DOHH2 (cell line): ENCODE measurements at regions not wholly inside any gene's neighbourhood (a gene's known extent, or its start where the extent isn't known, plus 50 kb on each side); places are given as distances from the start of the nearest gene placed in this dataset.

Experiments used
- H3F3A ChIP-seq: fragments of 200-600 bp; sonication (generic), shearing (Covaris generic); 2 replicates; pipeline ENCODE4 v1.6.0; 2016; ENCODE audit warnings: antibody characterized with exemption, mild to moderate bottlenecking; ENCODE audit not compliant: control insufficient read depth, insufficient read depth
- H3K27ac ChIP-seq: fragments of 200-600 bp; sonication (generic); 2 replicates; pipeline ENCODE4 v1.5.1; 2014; ENCODE audit warnings: low read depth, mild to moderate bottlenecking, low read length, moderate library complexity
- H3K27me3 ChIP-seq: fragments of 200-600 bp; sonication (generic); 2 replicates; pipeline ENCODE4 v1.6.1; 2014; ENCODE audit warnings: mild to moderate bottlenecking, low read length, mixed read lengths; ENCODE audit not compliant: control insufficient read depth
- H3K36me3 ChIP-seq: fragments of 200-600 bp; sonication (generic); 2 replicates; pipeline ENCODE4 v1.6.1; 2014; ENCODE audit warnings: mild to moderate bottlenecking, low read length, moderate library complexity, mixed read lengths; ENCODE audit not compliant: control insufficient read depth
- H3K4me1 ChIP-seq: fragments of 200-600 bp; sonication (generic); 2 replicates; pipeline ENCODE4 v1.6.1; 2014; ENCODE audit warnings: mild to moderate bottlenecking, low read length, mixed read lengths; ENCODE audit not compliant: control insufficient read depth
- H3K4me2 ChIP-seq: fragments of 200-600 bp; sonication (generic); 2 replicates; pipeline ENCODE4 v1.6.0; 2014; ENCODE audit warnings: mild to moderate bottlenecking, low read length, moderate library complexity
- H3K4me3 ChIP-seq: fragments of 200-600 bp; sonication (generic); 2 replicates; pipeline ENCODE4 v1.5.1; 2014; ENCODE audit warnings: mild to moderate bottlenecking, low read length, mixed read lengths
- H3K79me2 ChIP-seq: fragments of 200-600 bp; sonication (generic); 2 replicates; pipeline ENCODE4 v1.6.1; 2014; ENCODE audit warnings: mild to moderate bottlenecking, low read length, mixed read lengths; ENCODE audit not compliant: control insufficient read depth
- H3K9me2 ChIP-seq: fragments of 200-600 bp; sonication (generic); replicated peaks from 2 replicates; pipeline ENCODE4 v1.6.1; 2014; ENCODE audit warnings: mild to moderate bottlenecking, low read length, mixed read lengths; ENCODE audit not compliant: control insufficient read depth
- H3K9me3 ChIP-seq: fragments of 200-600 bp; sonication (generic); 2 replicates; pipeline ENCODE4 v1.6.1; 2014; ENCODE audit warnings: antibody characterized with exemption, low read length, mixed read lengths; ENCODE audit not compliant: control insufficient read depth, insufficient read depth
- H4K20me1 ChIP-seq: fragments of 200-600 bp; sonication (generic); 2 replicates; pipeline ENCODE4 v1.6.0; 2014; ENCODE audit warnings: low read depth, mild to moderate bottlenecking, antibody characterized with exemption, low read length, moderate library complexity; ENCODE audit not compliant: control insufficient read depth, insufficient read depth
- EZH2phosphoT487 ChIP-seq: fragments of 200-600 bp; sonication (generic); IDR thresholded peaks from 2 replicates; pipeline ENCODE4 v1.6.1; 2017; ENCODE audit warnings: borderline replicate concordance, mild to moderate bottlenecking, antibody characterized with exemption, low read length, moderate library complexity, mixed read lengths
- TF ChIP-seq, protein P1 (sequence below): fragments of 200-600 bp; sonication (generic); IDR thresholded peaks from one replicate; pipeline ENCODE4 v1.5.1; 2014; ENCODE audit warnings: antibody characterized with exemption, mild to moderate bottlenecking, low read depth, low read length; ENCODE audit not compliant: poor library complexity, severe bottlenecking

DNA sequence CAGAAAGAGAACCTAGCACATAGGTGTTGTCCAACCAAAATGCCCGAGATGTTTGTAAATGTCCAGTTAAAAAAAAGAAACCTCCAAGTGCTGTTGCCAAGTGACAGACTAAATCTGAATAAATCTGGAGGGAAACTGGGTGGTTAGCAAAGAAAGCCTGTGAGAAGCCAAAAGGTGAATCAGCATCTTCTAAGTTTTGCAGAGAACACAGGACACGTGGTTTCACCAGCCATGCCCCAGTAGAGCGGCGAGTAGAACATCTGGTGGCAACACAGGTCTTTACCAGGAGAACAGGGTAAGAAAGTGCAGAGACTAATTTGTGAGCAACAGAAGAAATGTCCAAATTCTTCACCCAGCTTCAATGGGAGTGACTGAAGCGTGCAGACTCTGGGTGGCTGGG is 986.0 kb downstream of the ROBO2 start:
- Histone ChIP-seq H3K4me1 (no peaks in the 10 kb centered on the region), H3K4me3 (no peak overlapping the region), H3K4me2 (no peak overlapping the region), H3K9me2 (no peaks in the 10 kb centered on the region), H3K36me3 (no peaks in the 10 kb centered on the region), H3K27me3 (no peaks in the 10 kb centered on the region), H4K20me1 (no peaks in the 10 kb centered on the region), H3K27ac (no peak overlapping the region), H3F3A (no peaks in the 10 kb centered on the region), H3K9me3 (no peaks in the 10 kb centered on the region), H3K79me2 (no peaks in the 10 kb centered on the region)
- TF ChIP-seq, protein P1, sequence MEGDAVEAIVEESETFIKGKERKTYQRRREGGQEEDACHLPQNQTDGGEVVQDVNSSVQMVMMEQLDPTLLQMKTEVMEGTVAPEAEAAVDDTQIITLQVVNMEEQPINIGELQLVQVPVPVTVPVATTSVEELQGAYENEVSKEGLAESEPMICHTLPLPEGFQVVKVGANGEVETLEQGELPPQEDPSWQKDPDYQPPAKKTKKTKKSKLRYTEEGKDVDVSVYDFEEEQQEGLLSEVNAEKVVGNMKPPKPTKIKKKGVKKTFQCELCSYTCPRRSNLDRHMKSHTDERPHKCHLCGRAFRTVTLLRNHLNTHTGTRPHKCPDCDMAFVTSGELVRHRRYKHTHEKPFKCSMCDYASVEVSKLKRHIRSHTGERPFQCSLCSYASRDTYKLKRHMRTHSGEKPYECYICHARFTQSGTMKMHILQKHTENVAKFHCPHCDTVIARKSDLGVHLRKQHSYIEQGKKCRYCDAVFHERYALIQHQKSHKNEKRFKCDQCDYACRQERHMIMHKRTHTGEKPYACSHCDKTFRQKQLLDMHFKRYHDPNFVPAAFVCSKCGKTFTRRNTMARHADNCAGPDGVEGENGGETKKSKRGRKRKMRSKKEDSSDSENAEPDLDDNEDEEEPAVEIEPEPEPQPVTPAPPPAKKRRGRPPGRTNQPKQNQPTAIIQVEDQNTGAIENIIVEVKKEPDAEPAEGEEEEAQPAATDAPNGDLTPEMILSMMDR, result no peak
- no peak for TF ChIP-seq EZH2phosphoT487

GRCh38 chr3:78026318-78026828 is 986.5 kb downstream of the ROBO2 start:
- Histone ChIP-seq H3K27ac (no peak overlapping the region), H3K9me3 (no peaks in the 10 kb centered on the region), H3K36me3 (no peaks in the 10 kb centered on the region), H3K4me3 (no peak overlapping the region), H3K9me2 (no peaks in the 10 kb centered on the region), H3K4me2 (no peak overlapping the region), H3F3A (no peaks in the 10 kb centered on the region), H3K79me2 (no peaks in the 10 kb centered on the region), H4K20me1 (no peaks in the 10 kb centered on the region), H3K27me3 (no peaks in the 10 kb centered on the region), H3K4me1 (no peaks in the 10 kb centered on the region)
- TF ChIP-seq, protein P1, result no peak
- no peak for TF ChIP-seq EZH2phosphoT487

DNA sequence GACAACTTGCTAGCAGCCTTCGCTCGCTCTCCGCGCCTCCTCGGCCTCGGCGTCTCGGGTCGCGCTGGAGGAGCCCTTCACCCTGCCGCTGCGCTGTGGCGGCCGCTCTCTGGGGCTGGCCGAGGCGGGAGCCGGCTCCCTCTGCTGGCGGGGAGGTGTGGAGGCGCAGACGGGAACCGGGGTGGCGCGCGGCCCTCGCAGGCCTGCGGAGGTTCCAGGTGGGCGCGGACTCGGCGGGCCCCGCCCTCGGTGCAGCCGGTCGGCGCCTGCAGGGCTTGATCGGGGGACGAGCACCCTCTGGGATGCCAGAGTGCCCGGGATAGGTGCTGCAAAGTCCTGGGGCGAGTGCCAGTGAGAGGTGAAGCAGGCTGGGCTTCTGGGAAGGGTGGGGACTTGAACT is 989.9 kb downstream of the ROBO2 start:
- Histone ChIP-seq H3K36me3 (no peaks in the 10 kb centered on the region), H3K4me1 (no peaks in the 10 kb centered on the region), H3K9me2 (no peaks in the 10 kb centered on the region), H4K20me1 (no peaks in the 10 kb centered on the region), H3K27ac (no peak overlapping the region), H3K4me2 (no peak overlapping the region), H3K9me3 (no peaks in the 10 kb centered on the region), H3K79me2 (no peaks in the 10 kb centered on the region), H3K27me3 (no peaks in the 10 kb centered on the region), H3K4me3 (no peak overlapping the region), H3F3A (no peaks in the 10 kb centered on the region)
- TF ChIP-seq EZH2phosphoT487, result no peak
- TF ChIP-seq, protein P1, result no peak
